DOHH2 (cell line): ENCODE measurements at regions not wholly inside any gene's neighbourhood (a gene's known extent, or its start where the extent isn't known, plus 50 kb on each side); places are given as distances from the start of the nearest gene placed in this dataset.
"Not testable (repeated sequence)": the region's sequence is repeated elsewhere in the genome, so short reads cannot be mapped to it uniquely, and the experiment has no call there.

Experiments used
- H3F3A ChIP-seq: fragments of 200-600 bp; sonication (generic), shearing (Covaris generic); 2 replicates; pipeline ENCODE4 v1.6.0; 2016; ENCODE audit warnings: antibody characterized with exemption, mild to moderate bottlenecking; ENCODE audit not compliant: control insufficient read depth, insufficient read depth
- H3K27ac ChIP-seq: fragments of 200-600 bp; sonication (generic); 2 replicates; pipeline ENCODE4 v1.5.1; 2014; ENCODE audit warnings: low read depth, mild to moderate bottlenecking, low read length, moderate library complexity
- H3K27me3 ChIP-seq: fragments of 200-600 bp; sonication (generic); 2 replicates; pipeline ENCODE4 v1.6.1; 2014; ENCODE audit warnings: mild to moderate bottlenecking, low read length, mixed read lengths; ENCODE audit not compliant: control insufficient read depth
- H3K36me3 ChIP-seq: fragments of 200-600 bp; sonication (generic); 2 replicates; pipeline ENCODE4 v1.6.1; 2014; ENCODE audit warnings: mild to moderate bottlenecking, low read length, moderate library complexity, mixed read lengths; ENCODE audit not compliant: control insufficient read depth
- H3K4me1 ChIP-seq: fragments of 200-600 bp; sonication (generic); 2 replicates; pipeline ENCODE4 v1.6.1; 2014; ENCODE audit warnings: mild to moderate bottlenecking, low read length, mixed read lengths; ENCODE audit not compliant: control insufficient read depth
- H3K4me2 ChIP-seq: fragments of 200-600 bp; sonication (generic); 2 replicates; pipeline ENCODE4 v1.6.0; 2014; ENCODE audit warnings: mild to moderate bottlenecking, low read length, moderate library complexity
- H3K4me3 ChIP-seq: fragments of 200-600 bp; sonication (generic); 2 replicates; pipeline ENCODE4 v1.5.1; 2014; ENCODE audit warnings: mild to moderate bottlenecking, low read length, mixed read lengths
- H3K79me2 ChIP-seq: fragments of 200-600 bp; sonication (generic); 2 replicates; pipeline ENCODE4 v1.6.1; 2014; ENCODE audit warnings: mild to moderate bottlenecking, low read length, mixed read lengths; ENCODE audit not compliant: control insufficient read depth
- H3K9me2 ChIP-seq: fragments of 200-600 bp; sonication (generic); replicated peaks from 2 replicates; pipeline ENCODE4 v1.6.1; 2014; ENCODE audit warnings: mild to moderate bottlenecking, low read length, mixed read lengths; ENCODE audit not compliant: control insufficient read depth
- H3K9me3 ChIP-seq: fragments of 200-600 bp; sonication (generic); 2 replicates; pipeline ENCODE4 v1.6.1; 2014; ENCODE audit warnings: antibody characterized with exemption, low read length, mixed read lengths; ENCODE audit not compliant: control insufficient read depth, insufficient read depth
- H4K20me1 ChIP-seq: fragments of 200-600 bp; sonication (generic); 2 replicates; pipeline ENCODE4 v1.6.0; 2014; ENCODE audit warnings: low read depth, mild to moderate bottlenecking, antibody characterized with exemption, low read length, moderate library complexity; ENCODE audit not compliant: control insufficient read depth, insufficient read depth
- EZH2phosphoT487 ChIP-seq: fragments of 200-600 bp; sonication (generic); IDR thresholded peaks from 2 replicates; pipeline ENCODE4 v1.6.1; 2017; ENCODE audit warnings: borderline replicate concordance, mild to moderate bottlenecking, antibody characterized with exemption, low read length, moderate library complexity, mixed read lengths
- TF ChIP-seq, protein P1 (sequence below): fragments of 200-600 bp; sonication (generic); IDR thresholded peaks from one replicate; pipeline ENCODE4 v1.5.1; 2014; ENCODE audit warnings: antibody characterized with exemption, mild to moderate bottlenecking, low read depth, low read length; ENCODE audit not compliant: poor library complexity, severe bottlenecking

DNA sequence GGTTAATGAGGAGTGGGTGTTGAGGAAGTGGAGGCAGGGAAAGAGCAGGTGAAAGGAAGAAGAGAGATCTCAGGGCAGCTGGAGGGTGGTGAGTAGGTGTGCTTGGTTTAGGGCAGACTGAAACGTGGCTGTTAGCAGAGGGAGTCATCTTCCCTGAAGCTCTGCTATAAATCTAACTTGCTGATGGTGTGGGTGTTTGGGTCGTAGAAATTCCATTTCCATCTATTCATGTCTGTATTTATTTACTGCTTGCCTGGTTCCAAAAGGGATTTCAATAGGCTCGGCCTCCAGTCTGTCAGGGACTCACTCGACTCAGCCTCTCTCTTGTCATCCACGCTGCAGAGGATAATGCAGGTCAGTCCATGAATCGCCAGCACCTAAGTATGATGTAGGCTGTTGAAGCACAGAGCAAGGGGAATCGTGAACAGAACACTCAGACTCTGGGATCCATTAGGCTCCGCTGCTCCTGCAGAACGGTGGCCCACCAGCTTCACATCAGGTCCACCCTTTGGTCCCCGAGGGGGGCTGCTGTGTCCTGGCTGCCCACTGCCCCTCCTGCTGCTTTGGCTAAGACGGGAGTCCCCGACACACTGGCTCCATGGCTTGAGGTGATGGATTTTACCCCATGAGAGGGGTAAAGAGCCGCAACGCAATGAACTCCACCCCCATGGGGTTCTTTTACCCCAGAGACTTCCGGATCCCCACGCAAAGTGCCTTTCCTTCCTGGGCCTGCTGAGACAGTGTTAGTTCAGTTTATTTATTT is 156.2 kb downstream of the RHOU start:
- Histone ChIP-seq H3K36me3 (no peaks in the 10 kb centered on the region), H3K79me2 (no peaks in the 10 kb centered on the region), H3K9me3 (no peaks in the 10 kb centered on the region), H3F3A (no peaks in the 10 kb centered on the region), H3K4me2 (no peak overlapping the region), H3K4me3 (no peak overlapping the region), H3K9me2 (no peaks in the 10 kb centered on the region), H3K27me3 (no peaks in the 10 kb centered on the region), H3K4me1 (no peaks in the 10 kb centered on the region), H3K27ac (no peak overlapping the region), H4K20me1 (no peaks in the 10 kb centered on the region)
- TF ChIP-seq, protein P1, sequence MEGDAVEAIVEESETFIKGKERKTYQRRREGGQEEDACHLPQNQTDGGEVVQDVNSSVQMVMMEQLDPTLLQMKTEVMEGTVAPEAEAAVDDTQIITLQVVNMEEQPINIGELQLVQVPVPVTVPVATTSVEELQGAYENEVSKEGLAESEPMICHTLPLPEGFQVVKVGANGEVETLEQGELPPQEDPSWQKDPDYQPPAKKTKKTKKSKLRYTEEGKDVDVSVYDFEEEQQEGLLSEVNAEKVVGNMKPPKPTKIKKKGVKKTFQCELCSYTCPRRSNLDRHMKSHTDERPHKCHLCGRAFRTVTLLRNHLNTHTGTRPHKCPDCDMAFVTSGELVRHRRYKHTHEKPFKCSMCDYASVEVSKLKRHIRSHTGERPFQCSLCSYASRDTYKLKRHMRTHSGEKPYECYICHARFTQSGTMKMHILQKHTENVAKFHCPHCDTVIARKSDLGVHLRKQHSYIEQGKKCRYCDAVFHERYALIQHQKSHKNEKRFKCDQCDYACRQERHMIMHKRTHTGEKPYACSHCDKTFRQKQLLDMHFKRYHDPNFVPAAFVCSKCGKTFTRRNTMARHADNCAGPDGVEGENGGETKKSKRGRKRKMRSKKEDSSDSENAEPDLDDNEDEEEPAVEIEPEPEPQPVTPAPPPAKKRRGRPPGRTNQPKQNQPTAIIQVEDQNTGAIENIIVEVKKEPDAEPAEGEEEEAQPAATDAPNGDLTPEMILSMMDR, result no peak
- TF ChIP-seq EZH2phosphoT487, result no peak

DNA sequence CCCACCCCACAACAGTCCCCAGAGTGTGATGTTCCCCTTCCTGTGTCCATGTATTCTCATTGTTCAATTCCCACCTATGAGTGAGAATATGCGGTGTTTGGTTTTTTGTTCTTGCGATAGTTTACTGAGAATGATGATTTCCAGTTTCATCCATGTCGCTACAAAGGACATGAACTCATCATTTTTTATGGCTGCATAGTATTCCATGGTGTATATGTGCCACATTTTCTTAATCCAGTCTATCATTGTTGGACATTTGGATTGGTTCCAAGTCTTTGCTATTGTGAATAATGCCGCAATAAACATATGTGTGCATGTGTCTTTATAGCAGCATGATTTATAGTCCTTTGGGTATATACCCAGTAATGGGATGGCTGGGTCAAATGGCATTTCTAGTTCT is 156.9 kb downstream of the RHOU start:
- H3K27ac ChIP-seq, H3K4me3 ChIP-seq, H3K27me3 ChIP-seq, H3F3A ChIP-seq, H3K4me1 ChIP-seq, H3K4me2 ChIP-seq, H4K20me1 ChIP-seq, H3K9me2 ChIP-seq, H3K36me3 ChIP-seq, H3K79me2 ChIP-seq, H3K9me3 ChIP-seq: not testable (repeated sequence)

DNA sequence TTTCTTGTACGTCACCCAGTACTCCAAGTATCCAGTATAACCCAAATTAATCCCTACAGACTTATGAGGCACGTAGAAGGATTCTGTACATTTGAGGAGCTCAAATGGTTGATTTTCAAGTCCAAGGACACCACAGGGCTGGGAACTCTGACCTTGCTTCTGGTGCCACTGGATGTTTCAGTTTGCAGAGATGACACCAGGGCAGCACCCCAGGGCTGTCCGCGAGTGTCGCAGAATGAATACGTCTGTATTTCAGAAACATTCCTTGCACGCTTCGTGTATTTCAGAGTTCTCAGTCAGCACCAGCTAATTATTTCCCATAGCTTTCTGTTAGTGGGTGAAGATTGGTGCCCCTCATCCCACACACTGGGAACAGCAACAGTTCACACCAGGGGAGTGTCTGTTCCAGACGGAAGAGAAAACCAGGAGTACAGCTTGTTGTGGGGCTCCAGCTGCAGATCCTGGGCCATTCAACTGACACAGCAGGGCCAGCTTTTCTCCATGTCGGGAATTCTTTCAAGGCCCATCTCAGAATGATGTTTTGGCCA is 159.2 kb downstream of the RHOU start:
- Histone ChIP-seq H3K79me2 (no peaks in the 10 kb centered on the region), H3K36me3 (no peaks in the 10 kb centered on the region), H3K27me3 (no peaks in the 10 kb centered on the region), H3K27ac (no peak overlapping the region), H3K4me1 (no peaks in the 10 kb centered on the region), H3K4me3 (no peak overlapping the region), H3K4me2 (no peak overlapping the region), H3F3A (no peaks in the 10 kb centered on the region), H4K20me1 (no peaks in the 10 kb centered on the region), H3K9me2 (no peaks in the 10 kb centered on the region), H3K9me3 (no peaks in the 10 kb centered on the region)
- TF ChIP-seq, protein P1, result no peak
- no peak for TF ChIP-seq EZH2phosphoT487

DNA sequence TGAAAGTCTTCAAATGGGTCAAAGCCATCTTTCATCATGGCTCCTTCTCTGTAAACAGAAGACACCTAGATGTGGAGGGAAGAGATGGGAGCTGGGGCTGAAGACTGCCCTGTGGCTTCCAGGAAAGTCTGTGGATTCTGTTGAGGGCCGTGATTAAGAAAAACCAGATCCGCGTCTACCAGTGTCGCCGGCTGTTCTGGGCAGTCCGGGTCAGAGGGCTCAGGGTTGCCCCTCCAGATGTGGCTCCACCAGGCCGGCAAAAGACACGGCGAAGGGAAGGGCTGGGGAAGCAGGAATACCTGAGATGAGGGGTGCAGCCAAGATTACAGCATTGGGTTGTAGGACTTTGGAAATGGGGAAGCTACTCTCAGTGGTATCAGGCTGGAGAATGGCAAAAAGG is 162.6 kb downstream of the RHOU start:
- H3K9me2 ChIP-seq, result no peaks in the 10 kb centered on the region
- no peak overlapping the region for H3K4me3 ChIP-seq
- no peaks in the 10 kb centered on the region for H3K27me3 ChIP-seq
- no peaks in the 10 kb centered on the region for H3K4me1 ChIP-seq
- H3K9me3 ChIP-seq, result no peaks in the 10 kb centered on the region
- H3K4me2 ChIP-seq, result no peak overlapping the region
- H3K79me2 ChIP-seq, result no peaks in the 10 kb centered on the region
- no peaks in the 10 kb centered on the region for H4K20me1 ChIP-seq
- no peak overlapping the region for H3K27ac ChIP-seq
- H3F3A ChIP-seq, result no peaks in the 10 kb centered on the region
- TF ChIP-seq EZH2phosphoT487, result no peak
- TF ChIP-seq, protein P1, result no peak
- no peaks in the 10 kb centered on the region for H3K36me3 ChIP-seq
